ENCODE measurements at regions not wholly inside any gene's neighbourhood (a gene's known extent, or its start where the extent isn't known, plus 50 kb on each side); places are given as distances from the start of the nearest gene placed in this dataset.
"Not testable (repeated sequence)": the region's sequence is repeated elsewhere in the genome, so short reads cannot be mapped to it uniquely, and the experiment has no call there.

DNA sequence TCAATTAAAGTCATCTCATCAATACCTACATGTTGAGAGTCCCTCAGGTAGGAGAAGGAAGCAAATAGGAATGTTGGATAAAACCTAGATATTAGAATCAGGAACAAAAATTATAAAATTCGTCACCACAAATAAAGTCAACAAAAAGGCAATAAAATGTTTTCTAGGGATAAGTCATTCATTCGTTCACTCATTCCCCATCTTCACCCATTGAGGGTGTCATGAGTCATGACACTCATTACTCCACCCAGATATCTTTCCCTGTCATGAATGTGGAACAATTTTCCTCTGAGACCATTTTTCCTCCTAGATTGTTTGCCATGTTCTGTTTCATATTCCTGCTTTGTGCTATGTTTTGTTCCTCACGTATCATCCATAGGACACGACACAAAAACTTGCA is 50.9 kb upstream of the OLIG3 start:
- no peak for DNase-seq (ENCODE audit: low read depth)
- in situ Hi-C loops (cut with HindIII; ENCODE audit: low pct_unique_long_range_greater_than_20kb, low sequenced_read_pairs), result no loop called here

DNA sequence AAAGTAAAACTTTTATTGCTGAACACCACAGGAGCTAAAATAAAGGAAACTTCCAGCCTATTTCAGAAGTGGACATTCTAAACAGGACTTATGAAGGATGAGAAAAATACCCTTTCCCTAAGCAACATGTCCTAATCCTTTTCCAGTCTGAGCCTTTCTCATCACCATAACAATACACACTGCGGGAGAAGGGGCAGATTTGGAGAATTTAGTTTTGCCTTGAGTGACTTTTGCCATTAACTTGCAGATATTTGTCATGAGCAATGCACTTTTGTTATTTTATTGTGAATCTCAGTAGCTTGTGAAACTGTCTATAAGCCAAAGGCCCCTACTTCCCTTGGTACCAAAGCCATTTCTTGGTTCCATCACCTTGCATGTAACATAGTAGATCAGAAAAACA is 53.0 kb upstream of the OLIG3 start:
- no peak for DNase-seq (ENCODE audit: low read depth)

DNA sequence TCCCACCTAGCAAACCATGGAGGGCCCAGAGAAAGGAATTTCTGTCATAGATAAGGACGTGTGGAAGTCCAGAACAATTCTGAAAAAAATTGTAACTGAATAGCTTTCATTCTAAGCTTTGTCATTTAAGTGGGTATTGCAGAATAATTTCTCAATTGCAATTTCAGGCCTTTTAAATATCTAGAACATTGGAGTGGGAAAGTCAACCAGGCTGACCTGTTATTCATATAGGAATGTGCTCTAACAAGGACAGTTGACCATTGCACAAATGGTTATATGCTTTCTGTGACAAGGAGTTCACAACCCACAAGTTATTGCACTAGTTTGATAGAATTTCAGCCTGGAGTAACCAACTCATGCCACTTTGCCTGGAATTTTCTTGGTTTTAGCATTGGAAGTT is 53.4 kb upstream of the OLIG3 start:
- in situ Hi-C loops (cut with HindIII; ENCODE audit: low pct_unique_long_range_greater_than_20kb, low sequenced_read_pairs), result no loop called here
- no peak for DNase-seq (ENCODE audit: low read depth)

More for the DNA sequence above, 53.0 kb upstream of the OLIG3 start:
- in situ Hi-C loops (cut with HindIII; ENCODE audit: low pct_unique_long_range_greater_than_20kb, low sequenced_read_pairs), result no loop called here

DNA sequence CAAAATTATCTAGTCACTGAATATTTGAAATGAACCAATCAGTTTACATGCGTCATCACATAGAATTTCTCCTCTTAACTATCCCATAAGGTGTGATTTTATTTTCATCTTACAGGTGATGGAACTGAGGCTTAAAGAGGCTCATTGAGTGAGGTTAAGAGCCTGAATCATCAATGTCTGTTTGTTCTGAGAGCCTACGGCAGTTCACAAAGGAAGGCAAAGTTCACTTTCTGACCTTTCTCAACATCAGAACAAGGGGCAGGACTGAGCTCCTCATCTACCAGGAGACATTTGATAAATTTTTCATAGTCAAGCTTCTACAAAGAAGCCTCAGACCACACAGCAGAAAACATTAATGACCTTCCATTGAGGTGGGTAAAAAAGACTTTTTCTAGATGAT is 54.9 kb upstream of the OLIG3 start:
- no peak for DNase-seq (ENCODE audit: low read depth)
- in situ Hi-C loops (cut with HindIII; ENCODE audit: low pct_unique_long_range_greater_than_20kb, low sequenced_read_pairs), result no loop called here

DNA sequence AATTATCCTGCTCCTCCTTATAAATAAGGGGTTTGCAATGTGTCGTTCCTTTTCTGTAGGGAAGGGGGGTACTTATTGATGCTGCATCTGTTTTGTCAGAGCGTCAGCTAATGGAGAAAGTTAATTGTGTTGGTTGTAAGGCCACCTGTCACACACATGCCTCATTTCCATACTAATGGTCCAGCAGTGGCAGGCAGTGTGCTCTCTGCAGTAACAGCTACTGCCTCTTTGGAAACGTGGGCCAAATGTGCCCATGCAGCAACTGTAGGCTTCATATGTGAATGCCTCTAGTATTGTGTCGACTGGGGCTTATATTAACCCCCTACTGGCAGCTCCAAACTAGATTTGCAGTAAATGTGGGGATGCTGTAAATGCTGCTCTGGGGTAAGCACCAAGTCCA is 56.3 kb upstream of the OLIG3 start:
- in situ Hi-C loops (cut with HindIII; ENCODE audit: low pct_unique_long_range_greater_than_20kb, low sequenced_read_pairs), result no loop called here
- DNase-seq (ENCODE audit: low read depth), result no peak

DNA sequence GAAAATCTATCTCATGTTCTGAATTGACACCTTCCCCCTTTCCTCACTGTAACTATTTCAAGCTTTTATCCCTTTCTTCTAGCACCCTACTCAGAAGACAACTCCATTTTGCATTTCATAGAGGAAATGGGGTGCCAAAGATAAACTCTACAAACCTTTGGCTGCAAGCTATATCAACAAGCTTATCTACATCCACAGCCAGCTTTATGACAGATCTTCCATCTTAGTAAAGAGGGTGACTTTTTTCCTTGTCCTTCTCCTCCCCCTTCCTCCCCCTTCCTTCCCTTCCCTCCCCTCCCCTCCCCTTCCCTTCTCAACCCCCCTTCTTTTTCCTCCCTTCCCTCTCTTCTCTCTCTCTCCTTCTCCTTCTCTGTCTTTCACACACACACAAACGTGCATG is 58.0 kb upstream of the OLIG3 start:
- in situ Hi-C loops (cut with HindIII; ENCODE audit: low pct_unique_long_range_greater_than_20kb, low sequenced_read_pairs), result no loop called here

DNA sequence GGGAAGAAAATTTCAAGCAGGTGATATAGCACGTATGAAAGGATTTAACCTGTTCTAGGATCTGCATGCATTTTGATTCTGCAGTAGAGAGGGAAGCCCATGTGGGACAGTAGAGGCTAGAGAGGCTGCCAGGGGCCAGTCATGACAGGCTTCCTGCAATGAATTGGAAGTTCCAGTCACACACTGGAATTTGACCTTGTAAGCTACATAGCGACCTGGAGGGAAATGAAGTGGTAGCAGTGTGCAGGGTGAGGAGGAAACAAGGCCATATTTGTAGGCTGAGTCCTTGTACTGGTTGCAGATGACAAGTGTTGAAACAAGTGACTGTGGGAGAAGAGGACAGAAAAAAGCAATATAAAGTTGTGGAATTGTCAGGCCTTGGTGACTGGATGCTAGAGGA is 58.6 kb upstream of the OLIG3 start:
- in situ Hi-C loops (cut with HindIII; ENCODE audit: low pct_unique_long_range_greater_than_20kb, low sequenced_read_pairs), result no loop called here
- DNase-seq (ENCODE audit: low read depth), result no peak

More for the DNA sequence above, 58.0 kb upstream of the OLIG3 start:
- no peak for DNase-seq (ENCODE audit: low read depth)

DNA sequence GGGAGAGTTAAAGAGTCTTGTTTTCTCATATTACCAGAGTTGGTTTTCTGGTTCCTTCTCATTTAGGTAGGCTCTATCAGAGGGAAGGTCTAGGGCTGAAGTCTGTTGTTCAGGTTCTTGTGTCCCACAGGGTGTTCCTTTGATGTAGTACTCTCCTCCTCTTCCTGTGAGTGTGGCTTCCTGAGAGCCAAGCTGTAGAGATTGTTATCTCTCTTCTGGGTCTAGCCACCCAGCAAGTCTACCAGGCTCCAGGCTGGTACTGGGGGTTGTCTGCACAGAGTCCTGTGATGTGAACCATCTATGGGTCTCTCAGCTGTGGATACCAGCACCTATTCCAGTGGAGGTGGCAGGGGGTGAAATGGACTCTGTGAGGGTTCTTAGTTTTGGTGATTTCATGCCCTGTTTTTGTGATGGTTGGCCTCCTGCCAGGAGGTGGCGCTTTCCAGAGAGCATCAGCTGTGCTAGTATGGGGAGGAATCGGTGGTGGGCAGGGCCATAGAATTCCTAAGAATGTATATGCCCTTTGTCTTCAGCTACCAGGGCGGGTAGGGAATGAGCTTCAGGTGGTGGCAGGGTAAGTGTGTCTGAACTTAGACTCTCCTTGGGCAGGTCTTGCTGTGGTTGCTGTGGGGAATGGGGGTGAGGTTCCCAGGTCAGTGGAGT is 65.5 kb upstream of the OLIG3 start:
- DNase-seq (ENCODE audit: low read depth); in situ Hi-C loops (cut with HindIII; ENCODE audit: low pct_unique_long_range_greater_than_20kb, low sequenced_read_pairs): not testable (repeated sequence)

DNA sequence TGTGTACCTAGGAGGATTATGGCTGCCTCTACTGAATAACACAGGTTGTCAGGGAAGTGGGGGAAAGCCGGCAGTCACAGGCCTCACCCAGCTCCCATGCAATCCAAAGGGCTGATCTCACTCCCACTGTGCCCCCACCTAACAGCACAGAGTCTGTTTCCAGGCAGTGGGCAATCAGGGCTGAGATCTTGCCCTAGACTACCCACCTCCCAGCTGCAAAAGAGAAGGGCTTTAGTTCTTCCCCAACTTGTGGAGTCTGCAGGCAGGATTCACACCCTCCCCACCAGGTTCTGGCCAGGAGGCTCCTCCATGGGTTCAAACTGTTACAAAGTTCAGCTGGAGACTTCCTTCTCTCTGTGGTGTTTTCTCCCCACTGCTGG is 66.0 kb upstream of the OLIG3 start:
- no peak for DNase-seq (ENCODE audit: low read depth)
- in situ Hi-C loops (cut with HindIII; ENCODE audit: low pct_unique_long_range_greater_than_20kb, low sequenced_read_pairs), result no loop called here

DNA sequence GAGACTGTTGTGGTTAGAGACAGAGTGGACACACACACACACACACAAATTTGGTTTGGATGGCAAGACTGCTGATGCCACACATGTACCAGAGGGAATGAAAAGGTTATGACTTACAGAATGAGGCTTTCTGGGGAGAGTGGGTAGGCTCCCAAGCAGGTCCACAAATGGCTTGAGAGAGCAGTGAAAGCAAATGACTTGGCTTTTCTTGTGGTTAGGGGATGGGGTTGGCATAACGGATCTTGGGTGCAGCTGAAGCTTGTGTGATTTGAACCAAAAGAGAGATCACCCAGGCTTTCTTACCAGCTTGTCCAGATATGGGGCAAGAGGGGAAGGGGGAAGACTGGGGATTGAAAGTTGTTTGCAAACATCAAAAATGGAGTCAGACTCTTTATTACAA is 73.9 kb upstream of the OLIG3 start:
- in situ Hi-C loops (cut with HindIII; ENCODE audit: low pct_unique_long_range_greater_than_20kb, low sequenced_read_pairs), result no loop called here
- no peak for DNase-seq (ENCODE audit: low read depth)

DNA sequence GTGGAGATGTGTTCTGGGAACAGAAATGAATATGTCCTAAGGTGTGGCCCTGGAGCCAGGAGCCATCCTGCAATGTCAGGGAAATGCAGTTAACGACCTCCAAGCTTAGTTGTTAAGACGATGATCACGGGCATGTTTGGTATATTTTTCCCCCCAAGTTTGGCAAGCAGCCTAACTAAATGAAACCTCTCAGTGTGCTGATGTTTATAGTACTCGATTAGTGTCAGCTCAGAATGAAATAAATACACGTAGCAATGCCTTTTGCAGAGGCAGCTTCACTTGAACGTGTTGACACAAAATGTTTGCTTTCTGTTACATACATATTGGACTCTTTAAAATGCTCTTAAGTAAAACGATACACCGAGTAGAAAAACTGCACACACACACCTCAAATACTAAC is 76.2 kb upstream of the OLIG3 start:
- in situ Hi-C loops (cut with HindIII; ENCODE audit: low pct_unique_long_range_greater_than_20kb, low sequenced_read_pairs), result no loop called here
- DNase-seq (ENCODE audit: low read depth), result no peak

DNA sequence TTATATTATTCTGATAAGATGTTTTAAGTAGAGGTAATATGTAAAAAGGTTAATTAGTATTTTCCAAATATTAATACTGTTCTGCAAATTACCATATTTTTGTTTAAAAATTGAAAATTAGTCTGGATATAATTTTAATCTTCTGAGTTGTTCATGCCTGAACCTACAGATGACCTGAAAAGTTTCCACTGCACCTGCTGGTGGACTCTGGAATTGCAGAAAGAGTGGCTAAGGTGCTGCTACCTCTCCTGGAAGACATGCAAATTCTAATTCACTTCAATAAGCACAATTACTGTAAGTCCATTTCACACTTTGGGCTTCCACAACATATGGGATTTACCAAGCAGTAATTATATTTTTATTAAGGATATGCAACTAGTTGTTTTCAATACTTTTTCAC is 77.7 kb upstream of the OLIG3 start:
- in situ Hi-C loops (cut with HindIII; ENCODE audit: low pct_unique_long_range_greater_than_20kb, low sequenced_read_pairs), result no loop called here
- DNase-seq (ENCODE audit: low read depth), result peak; percentile 21

DNA sequence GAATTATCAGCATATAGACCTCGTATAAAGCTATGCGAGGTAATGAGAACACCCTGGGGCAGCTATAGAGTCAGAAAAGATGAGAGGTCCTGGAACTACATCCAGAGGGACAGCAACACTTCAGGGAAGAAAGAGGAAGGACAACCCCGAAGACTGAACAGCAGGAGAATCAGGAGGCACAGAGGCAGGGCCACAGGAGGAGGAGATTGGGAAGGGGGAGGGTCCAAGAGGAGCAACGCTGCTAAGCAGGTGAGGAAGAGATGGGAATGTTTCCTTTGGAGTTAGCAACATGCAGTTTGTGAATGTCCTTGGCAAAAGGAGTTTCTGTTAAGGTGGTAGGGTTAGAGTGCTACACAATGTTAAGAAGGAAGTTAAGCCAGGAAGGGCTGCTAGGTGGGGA is 79.5 kb upstream of the OLIG3 start:
- in situ Hi-C loops (cut with HindIII; ENCODE audit: low pct_unique_long_range_greater_than_20kb, low sequenced_read_pairs), result no loop called here
- no peak for DNase-seq (ENCODE audit: low read depth)

DNA sequence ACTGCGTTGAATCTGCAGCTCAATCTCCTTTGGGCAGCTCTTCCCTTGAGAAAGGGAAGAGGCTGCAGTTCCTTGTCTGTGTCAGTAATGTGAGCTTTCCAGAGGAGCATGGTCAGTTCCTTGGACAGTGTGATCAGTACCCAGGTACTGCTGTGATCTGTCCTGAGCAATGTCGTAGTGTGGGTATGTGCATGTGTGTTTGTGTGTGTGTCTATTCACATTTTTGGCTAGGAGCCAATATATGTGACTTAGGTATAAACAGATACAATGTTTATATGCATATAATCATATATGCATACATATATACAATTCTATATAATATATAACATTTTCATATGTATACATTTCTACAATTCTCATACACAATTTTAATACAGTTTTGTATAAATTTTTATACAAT is 85.4 kb upstream of the OLIG3 start:
- in situ Hi-C loops (cut with HindIII; ENCODE audit: low pct_unique_long_range_greater_than_20kb, low sequenced_read_pairs), result no loop called here
- DNase-seq (ENCODE audit: low read depth), result no peak

DNA sequence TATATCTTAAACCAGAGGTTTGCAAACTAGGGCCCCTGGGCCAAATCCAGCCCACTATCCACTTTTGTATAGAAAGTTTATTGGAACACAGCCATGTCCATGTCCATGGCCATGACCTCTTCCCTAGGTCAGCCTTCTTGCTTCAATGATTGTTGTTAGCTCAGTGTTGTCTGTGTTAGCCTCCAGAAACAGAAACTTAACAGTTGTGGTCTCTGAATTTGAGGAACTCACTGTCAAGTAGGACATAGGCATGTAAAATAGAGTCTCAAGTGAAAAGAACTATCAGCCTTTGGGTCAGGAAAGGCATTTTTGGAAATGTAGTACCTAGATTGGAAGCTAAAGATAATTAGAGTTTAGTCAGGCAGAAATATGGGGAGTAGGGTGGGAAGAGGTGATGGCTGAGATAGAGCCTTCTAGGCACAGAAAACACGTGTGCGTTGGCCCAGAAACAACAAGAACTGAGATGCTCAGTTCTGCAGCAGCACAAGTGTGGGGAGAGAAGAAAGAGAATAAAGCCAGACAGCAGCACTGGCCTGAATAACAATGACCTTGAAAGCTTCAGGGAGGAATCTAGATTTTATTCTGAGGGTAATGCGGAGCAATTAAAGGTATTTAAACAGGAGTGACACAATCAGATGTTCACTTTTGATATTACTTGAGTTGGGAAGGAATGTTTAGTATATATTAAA is 87.0 kb upstream of the OLIG3 start:
- no peak for DNase-seq (ENCODE audit: low read depth)
- in situ Hi-C loops (cut with HindIII; ENCODE audit: low pct_unique_long_range_greater_than_20kb, low sequenced_read_pairs), result no loop called here

DNA sequence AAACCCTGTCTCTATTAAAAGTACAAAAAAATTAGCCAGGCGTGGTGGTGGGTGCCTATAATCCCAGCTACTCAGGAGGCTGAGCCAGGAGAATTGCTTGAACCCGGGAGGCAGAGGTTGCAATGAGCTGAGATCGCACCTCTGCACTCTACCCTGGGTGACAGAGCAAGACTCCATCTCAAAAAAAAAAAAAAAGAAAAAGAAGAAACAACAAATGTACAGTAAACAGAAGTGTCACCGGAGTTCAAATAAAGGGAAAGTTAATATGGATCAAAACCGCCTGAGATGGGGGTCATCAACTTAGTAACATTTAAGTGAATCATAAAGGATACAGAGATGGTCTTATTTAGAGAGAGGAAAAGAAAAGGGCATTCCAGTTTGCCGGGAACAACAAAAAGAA is 89.3 kb upstream of the OLIG3 start:
- in situ Hi-C loops (cut with HindIII; ENCODE audit: low pct_unique_long_range_greater_than_20kb, low sequenced_read_pairs); DNase-seq (ENCODE audit: low read depth): not testable (repeated sequence)

DNA sequence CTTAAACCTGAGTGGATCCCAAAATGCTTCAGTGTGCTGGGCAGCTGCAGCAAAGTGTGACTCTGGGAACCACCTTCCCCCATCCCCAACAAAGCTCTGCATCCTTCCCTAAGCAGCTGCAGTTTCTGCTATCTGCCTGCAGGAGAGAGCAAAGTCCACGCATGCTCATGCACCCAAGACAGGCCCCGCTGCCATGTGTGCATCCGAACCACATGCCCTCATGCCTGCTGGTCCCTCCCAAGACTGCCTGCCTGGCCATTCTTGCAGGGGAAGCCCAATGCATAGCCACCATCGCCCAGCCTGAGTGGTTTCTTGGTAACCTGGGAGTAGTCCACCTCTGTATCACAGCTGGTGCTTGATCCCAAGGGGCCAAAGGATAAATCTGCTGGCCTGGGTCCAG is 94.3 kb upstream of the OLIG3 start:
- in situ Hi-C loops (cut with HindIII; ENCODE audit: low pct_unique_long_range_greater_than_20kb, low sequenced_read_pairs), result no loop called here
- no peak for DNase-seq (ENCODE audit: low read depth)

DNA sequence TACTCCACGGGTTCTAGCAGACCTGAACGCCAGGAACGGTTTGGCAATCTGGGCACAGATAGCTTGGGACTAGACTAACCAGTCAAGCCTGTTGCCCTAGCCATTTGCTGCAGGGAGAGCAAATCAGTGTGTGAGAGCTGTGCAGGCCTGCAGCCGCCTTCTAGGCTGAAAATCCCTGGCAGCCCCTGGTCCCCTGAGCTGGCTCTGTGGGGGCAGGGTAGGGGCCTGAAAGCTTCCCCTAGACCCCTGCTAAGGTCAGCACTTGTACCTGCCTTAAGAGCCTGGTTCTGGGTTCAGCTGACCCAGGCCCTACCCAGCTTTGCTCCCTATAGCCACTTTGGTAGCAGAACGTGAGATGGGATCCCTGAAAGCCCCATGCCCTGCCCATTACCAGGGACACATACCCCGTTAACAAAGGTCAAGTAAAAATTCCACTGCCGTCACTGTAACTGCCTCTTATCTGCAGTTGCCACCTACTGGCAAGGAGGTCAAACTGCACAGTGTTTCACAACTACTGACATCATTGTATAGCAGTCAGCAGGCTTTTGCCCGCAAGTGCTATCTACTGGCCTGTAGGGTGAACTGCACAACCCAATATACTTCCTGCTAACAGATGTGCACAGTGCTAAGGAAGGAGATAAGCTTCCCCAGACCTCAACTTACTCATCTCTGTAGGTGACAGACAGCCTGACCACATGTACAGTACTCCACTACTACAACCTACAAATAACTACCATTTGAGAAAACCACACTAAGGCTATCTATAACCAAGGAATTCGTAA is 95.1 kb upstream of the OLIG3 start:
- DNase-seq (ENCODE audit: low read depth), result peak; percentile 52
- in situ Hi-C loops (cut with HindIII; ENCODE audit: low pct_unique_long_range_greater_than_20kb, low sequenced_read_pairs), result no loop called here

DNA sequence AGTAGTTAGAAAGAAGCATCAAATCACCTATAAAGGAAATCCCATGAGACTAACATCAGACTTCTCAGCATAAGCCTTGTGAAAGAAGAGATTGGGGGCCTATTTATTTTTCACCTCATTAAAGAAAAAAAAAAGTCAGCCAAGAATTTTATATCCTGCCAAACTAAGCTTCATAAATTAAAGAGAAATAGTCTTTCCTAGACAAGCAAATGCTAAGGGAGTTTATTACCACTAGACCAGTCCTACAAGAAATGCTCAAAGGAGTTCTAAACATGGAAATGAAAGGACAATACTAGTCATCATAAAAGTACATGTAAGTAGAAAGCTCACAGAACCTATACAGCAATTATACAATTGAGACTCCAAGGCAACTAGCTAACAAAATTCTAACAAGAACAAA is 96.5 kb upstream of the OLIG3 start:
- in situ Hi-C loops (cut with HindIII; ENCODE audit: low pct_unique_long_range_greater_than_20kb, low sequenced_read_pairs), result no loop called here

DNA sequence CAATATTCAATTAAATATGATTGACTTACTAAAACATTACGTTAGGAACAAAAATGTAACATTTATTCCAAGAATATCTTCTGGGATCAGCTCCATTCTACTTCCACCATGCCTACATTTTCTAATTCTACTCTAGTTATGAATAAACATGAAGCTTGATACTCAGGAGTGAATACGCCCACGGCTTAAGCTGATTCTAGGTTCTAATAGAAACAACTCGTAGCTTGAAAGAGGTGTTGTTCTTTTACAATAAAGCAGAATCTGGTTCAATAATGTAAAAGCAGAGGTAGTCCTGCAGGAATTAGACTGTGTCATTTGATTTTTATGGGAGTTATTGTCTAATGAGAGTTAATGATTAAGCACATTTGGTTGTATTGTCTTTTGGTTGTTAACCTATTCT is 107.3 kb upstream of the OLIG3 start:
- DNase-seq (ENCODE audit: low read depth), result no peak
- in situ Hi-C loops (cut with HindIII; ENCODE audit: low pct_unique_long_range_greater_than_20kb, low sequenced_read_pairs), result no loop called here

More for the DNA sequence above, 96.5 kb upstream of the OLIG3 start:
- no peak for DNase-seq (ENCODE audit: low read depth)

All from Caki2 (cell line).